ENCODE measurements at regions not wholly inside any gene's neighbourhood (a gene's known extent, or its start where the extent isn't known, plus 50 kb on each side); places are given as distances from the start of the nearest gene placed in this dataset.

- ChIA-PET POLR2A (no interaction called here), CTCF (no interaction called here)
- ATAC-seq (no peak), DNase-seq (ENCODE audit: low spot score) (no peak)
- no peaks in the 10 kb centered on the region for H3K36me3 Mint-ChIP-seq
- H3K4me3 Mint-ChIP-seq = no peak overlapping the region
- no peak for TF ChIP-seq GTF2I (CRISPR knock-in tag; conservative IDR thresholded peaks at IDR 0.05)
- TF ChIP-seq ZNF281 (CRISPR knock-in tag; IDR thresholded peaks at IDR 0.05) = no peak
- TF ChIP-seq ZNF671 (CRISPR knock-in tag; IDR thresholded peaks at IDR 0.05) = no peak
- no peak for TF ChIP-seq ATF3 (CRISPR knock-in tag; conservative IDR thresholded peaks at IDR 0.05)
- 0 out of 2 replicates have a peak, but pooled peaks cover under 1% of the 10 kb centered on the region for H3K4me1 Mint-ChIP-seq
- H3K27me3 Mint-ChIP-seq (ENCODE audit: low read depth) = no peaks in the 10 kb centered on the region
- peaks cover 6% of the 10 kb centered on the region for H3K9me3 Mint-ChIP-seq
- no peak overlapping the region for H3K27ac Mint-ChIP-seq
These were observed 138.8 kb downstream of the MTPAP start for GRCh38 chr10:30210296-30210695.

GRCh38 chr10:30208330-30208729 lies 140.7 kb downstream of the MTPAP start:
- POLR2A ChIA-PET = interaction anchor here (1.1 kb wide), 1 partner anchor 9 kb away, joined by 3 read pairs; no protein-coding TSS in a partner anchor
- TF ChIP-seq FOXP1 (CRISPR knock-in tag; IDR thresholded peaks at IDR 0.05; ENCODE audit: borderline replicate concordance) (no peak), CBFB (CRISPR knock-in tag; IDR thresholded peaks at IDR 0.05; ENCODE audit: low read depth) (no peak), NFE2L1 (CRISPR knock-in tag; IDR thresholded peaks at IDR 0.05) (no peak), FOXP4 (CRISPR knock-in tag; IDR thresholded peaks at IDR 0.05) (no peak), CREB1 (CRISPR knock-in tag; IDR thresholded peaks at IDR 0.05) (no peak), SMAD3 (CRISPR knock-in tag; IDR thresholded peaks at IDR 0.05; ENCODE audit: borderline replicate concordance) (no peak), ZNF416 (CRISPR knock-in tag; IDR thresholded peaks at IDR 0.05) (no peak), SOX15 (CRISPR knock-in tag; IDR thresholded peaks at IDR 0.05) (no peak), PREB (CRISPR knock-in tag; IDR thresholded peaks at IDR 0.05; ENCODE audit: borderline replicate concordance) (no peak), ZNF121 (CRISPR knock-in tag; IDR thresholded peaks at IDR 0.05) (no peak), ZNF138 (CRISPR knock-in tag; conservative IDR thresholded peaks at IDR 0.05) (no peak), JUN (CRISPR knock-in tag; IDR thresholded peaks at IDR 0.05) (no peak), EMX1 (CRISPR knock-in tag; IDR thresholded peaks at IDR 0.05) (no peak), JAZF1 (CRISPR knock-in tag; IDR thresholded peaks at IDR 0.05) (no peak), NFATC4 (CRISPR knock-in tag; IDR thresholded peaks at IDR 0.05) (no peak), AR (CRISPR knock-in tag; IDR thresholded peaks at IDR 0.05) (no peak), E2F1 (CRISPR knock-in tag; IDR thresholded peaks at IDR 0.05) (no peak), ZNF281 (CRISPR knock-in tag; IDR thresholded peaks at IDR 0.05) (no peak)

More at GRCh38 chr10:30208330-30208729, 140.7 kb downstream of the MTPAP start:
- 0 out of 2 replicates have a peak, but pooled peaks cover 5% of the 10 kb centered on the region for H3K36me3 Mint-ChIP-seq
- H3K4me1 Mint-ChIP-seq = no peaks in the 10 kb centered on the region
- H3K9me3 Mint-ChIP-seq = peaks cover 16% of the 10 kb centered on the region
- H3K27me3 Mint-ChIP-seq (ENCODE audit: low read depth) = no peaks in the 10 kb centered on the region
- CTCF ChIA-PET = interaction anchor here (0.6 kb wide), 1 partner anchor 27 kb away, joined by 3 read pairs; no protein-coding TSS in a partner anchor
- H3K4me3 Mint-ChIP-seq = no peak overlapping the region
- H3K27ac Mint-ChIP-seq = no peak overlapping the region
- DNase-seq (ENCODE audit: low spot score) = no peak
- no peak for ATAC-seq
